ENCODE measurements at regions not wholly inside any gene's neighbourhood (a gene's known extent, or its start where the extent isn't known, plus 50 kb on each side); places are given as distances from the start of the nearest gene placed in this dataset.

- no peak for TF ChIP-seq ATF3 (IDR thresholded peaks at IDR 0.05; ENCODE audit: insufficient read depth, low read depth, low read length)
- no peak for TF ChIP-seq TCF12 (IDR thresholded peaks at IDR 0.05; ENCODE audit: low read depth, low read length)
- TF ChIP-seq EZH2 (IDR thresholded peaks at IDR 0.05; ENCODE audit: low read depth, low read length, severe bottlenecking) = no peak
- no peak for TF ChIP-seq POLR2AphosphoS5 (IDR thresholded peaks at IDR 0.05; ENCODE audit: low read depth, low read length)
- no peak for TF ChIP-seq USF2 (IDR thresholded peaks at IDR 0.05; ENCODE audit: low read length)
- no peak for TF ChIP-seq CBX8 (IDR thresholded peaks at IDR 0.05; ENCODE audit: borderline replicate concordance, low read depth, low read length)
- no peak for TF ChIP-seq BACH1 (IDR thresholded peaks at IDR 0.05; ENCODE audit: low read length)
Observed at GRCh38 chr2:33804155-33804554, 205.1 kb upstream of the FAM98A start (continued).

All from H1 (cell line).